Endothelial cell of umbilical vein (primary cell): ENCODE measurements at regions not wholly inside any gene's neighbourhood (a gene's known extent, or its start where the extent isn't known, plus 50 kb on each side); places are given as distances from the start of the nearest gene placed in this dataset.

Source experiments
- EZH2 ChIP-seq: IDR thresholded peaks from 2 replicates; pipeline ENCODE4 v1.6.1; 2012; ENCODE audit warnings: borderline replicate concordance, low read depth, mild to moderate bottlenecking, moderate library complexity, low read length, inconsistent platforms; ENCODE audit not compliant: severe bottlenecking
- POLR2A ChIP-seq: IDR thresholded peaks from 2 replicates; pipeline ENCODE4 v1.6.1; 2012; ENCODE audit warnings: low read depth, mild to moderate bottlenecking, control low read depth, low read length
- TF ChIP-seq, protein P1 (sequence below), 2 donors: IDR thresholded peaks; 1 replicate in 1 of 2; 2 replicates in 1 of 2; pipeline ENCODE4 v1.5.1; 2011; ENCODE audit warnings: low read length in 2 of 2, mild to moderate bottlenecking in 2 of 2, moderate library complexity in 2 of 2, control low read depth in 1 of 2, inconsistent platforms in 1 of 2, low read depth in 1 of 2; ENCODE audit not compliant: insufficient read depth in 1 of 2; ENCODE audit errors: extremely low read depth in 1 of 2

DNA sequence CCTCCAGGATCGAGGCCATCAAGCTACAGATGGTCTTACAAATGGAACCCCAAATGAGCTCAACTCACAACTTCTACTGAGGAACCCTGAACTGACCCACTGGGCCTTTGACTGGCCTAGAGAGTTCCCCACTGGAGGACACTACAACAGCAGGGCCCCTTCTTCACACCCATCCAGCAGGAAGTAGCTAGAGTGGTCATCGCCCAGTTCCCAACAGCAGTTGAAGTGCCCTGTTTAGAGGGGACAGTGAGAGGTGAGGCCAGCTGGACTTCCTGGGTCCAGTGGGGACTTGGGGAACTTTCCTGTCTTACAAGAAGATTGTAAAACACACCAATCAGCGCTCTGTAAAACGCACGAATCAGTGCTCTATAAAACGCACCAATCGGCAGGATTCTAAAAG lies 247.9 kb upstream of the BTG1 start:
- TF ChIP-seq, protein P1, sequence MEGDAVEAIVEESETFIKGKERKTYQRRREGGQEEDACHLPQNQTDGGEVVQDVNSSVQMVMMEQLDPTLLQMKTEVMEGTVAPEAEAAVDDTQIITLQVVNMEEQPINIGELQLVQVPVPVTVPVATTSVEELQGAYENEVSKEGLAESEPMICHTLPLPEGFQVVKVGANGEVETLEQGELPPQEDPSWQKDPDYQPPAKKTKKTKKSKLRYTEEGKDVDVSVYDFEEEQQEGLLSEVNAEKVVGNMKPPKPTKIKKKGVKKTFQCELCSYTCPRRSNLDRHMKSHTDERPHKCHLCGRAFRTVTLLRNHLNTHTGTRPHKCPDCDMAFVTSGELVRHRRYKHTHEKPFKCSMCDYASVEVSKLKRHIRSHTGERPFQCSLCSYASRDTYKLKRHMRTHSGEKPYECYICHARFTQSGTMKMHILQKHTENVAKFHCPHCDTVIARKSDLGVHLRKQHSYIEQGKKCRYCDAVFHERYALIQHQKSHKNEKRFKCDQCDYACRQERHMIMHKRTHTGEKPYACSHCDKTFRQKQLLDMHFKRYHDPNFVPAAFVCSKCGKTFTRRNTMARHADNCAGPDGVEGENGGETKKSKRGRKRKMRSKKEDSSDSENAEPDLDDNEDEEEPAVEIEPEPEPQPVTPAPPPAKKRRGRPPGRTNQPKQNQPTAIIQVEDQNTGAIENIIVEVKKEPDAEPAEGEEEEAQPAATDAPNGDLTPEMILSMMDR (IDR thresholded peaks at IDR 0.05; ENCODE audit: extremely low read depth in 1 of 2, insufficient read depth in 1 of 2, low read depth in 1 of 2, low read length in 2 of 2): no peak
- TF ChIP-seq EZH2: no peak
- no peak for TF ChIP-seq POLR2A
